Stimulated activated CD4-positive, alpha-beta T cell treated with anti-CD3 and anti-CD28 coated beads, Interleukin-12 subunit alpha, Interleukin-12 subunit beta, amount 100 ng/mL, for 24 hours (primary cell): ENCODE measurements at regions not wholly inside any gene's neighbourhood (a gene's known extent, or its start where the extent isn't known, plus 50 kb on each side); places are given as distances from the start of the nearest gene placed in this dataset.
"Not testable (repeated sequence)": the region's sequence is repeated elsewhere in the genome, so short reads cannot be mapped to it uniquely, and the experiment has no call there.

Source experiments
- DNase-seq, 2 experiments: peaks; one replicate each; pipeline ENCODE4 v3.0.0-alpha.2; 2020; ENCODE audit warnings: low read depth in 2 of 2

GRCh38 chr14:104230946-104231345 is 92.6 kb downstream of the KIF26A start:
- DNase-seq, result no peak

GRCh38 chr14:104232070-104232484 is 93.7 kb downstream of the KIF26A start:
- no peak for DNase-seq

DNA sequence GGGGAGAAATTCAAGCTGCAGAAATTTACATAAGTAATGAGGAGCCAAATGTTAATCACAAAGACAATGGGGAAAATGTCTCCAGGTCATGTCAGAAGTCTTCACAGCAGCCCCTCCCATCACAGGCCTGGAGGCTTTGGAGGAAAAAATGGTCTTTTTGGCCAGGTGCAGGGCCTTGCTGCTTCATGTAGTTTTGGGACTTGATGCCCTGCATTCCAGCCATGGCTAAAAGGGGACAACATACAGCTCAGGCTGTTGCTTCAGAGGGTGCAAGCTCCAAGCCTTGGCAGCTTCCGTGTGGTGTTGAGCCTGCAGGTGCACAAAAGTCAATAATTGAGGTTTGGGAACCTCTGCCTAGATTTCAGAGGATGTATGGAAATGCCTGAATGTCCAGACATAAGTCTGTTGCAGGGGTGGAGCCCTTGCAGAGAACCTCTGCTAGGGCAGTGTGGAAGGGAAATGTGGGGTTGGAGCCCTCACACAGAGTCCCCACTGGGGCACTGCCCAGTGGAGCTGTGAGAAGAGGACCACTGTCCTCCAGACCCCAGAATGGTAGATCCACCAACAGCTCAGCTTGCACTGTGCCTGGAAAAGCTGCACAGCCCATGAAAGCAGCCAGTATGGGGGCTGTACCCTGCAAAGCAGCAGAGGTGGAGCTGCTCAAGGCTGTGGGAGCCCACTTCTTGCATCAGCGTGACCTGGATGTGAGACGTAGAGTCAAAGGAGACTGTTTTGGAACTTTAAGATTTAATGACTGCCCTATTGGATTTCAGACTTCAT is 95.8 kb downstream of the KIF26A start:
- DNase-seq, result not testable (repeated sequence)

GRCh38 chr14:104235686-104236085 is 97.3 kb downstream of the KIF26A start:
- no peak for DNase-seq

DNA sequence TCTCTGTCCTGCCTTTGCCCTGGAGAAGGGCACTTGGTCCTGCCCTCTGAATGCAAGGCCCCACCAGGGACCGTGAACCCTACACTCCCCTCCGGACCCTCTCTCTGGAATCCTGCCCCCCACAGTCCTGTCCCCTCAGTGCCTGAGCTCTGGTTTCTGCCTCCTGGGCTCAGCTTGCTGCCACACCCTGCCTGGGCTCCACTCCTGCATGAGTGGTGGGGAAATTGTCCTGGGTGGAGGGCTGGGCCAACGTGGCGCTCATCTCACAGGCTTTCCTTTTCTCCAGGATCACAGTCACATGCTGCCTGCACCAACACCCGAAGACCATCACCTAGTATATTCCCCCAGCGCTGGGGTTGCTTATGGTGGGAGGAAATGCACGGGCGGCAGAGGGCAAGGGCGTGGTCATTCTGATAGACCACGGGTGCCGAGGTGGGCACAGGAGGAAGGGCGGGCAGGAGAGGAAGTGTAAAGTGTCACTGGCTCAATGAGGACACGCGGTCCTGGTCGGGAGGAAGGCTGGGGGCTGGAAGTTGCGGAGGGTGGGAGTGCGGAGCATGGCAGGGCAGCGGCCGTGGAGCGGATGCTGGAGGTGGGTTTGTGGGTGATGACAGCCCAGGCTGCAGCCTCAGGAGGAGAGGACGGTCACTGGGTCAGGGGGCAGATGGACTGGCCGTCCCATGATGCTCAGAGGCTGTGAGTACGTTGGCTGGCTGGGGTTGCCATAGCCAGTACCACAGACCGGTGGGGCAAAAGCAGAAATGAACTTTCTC is 99.5 kb downstream of the KIF26A start:
- DNase-seq, result no peak

DNA sequence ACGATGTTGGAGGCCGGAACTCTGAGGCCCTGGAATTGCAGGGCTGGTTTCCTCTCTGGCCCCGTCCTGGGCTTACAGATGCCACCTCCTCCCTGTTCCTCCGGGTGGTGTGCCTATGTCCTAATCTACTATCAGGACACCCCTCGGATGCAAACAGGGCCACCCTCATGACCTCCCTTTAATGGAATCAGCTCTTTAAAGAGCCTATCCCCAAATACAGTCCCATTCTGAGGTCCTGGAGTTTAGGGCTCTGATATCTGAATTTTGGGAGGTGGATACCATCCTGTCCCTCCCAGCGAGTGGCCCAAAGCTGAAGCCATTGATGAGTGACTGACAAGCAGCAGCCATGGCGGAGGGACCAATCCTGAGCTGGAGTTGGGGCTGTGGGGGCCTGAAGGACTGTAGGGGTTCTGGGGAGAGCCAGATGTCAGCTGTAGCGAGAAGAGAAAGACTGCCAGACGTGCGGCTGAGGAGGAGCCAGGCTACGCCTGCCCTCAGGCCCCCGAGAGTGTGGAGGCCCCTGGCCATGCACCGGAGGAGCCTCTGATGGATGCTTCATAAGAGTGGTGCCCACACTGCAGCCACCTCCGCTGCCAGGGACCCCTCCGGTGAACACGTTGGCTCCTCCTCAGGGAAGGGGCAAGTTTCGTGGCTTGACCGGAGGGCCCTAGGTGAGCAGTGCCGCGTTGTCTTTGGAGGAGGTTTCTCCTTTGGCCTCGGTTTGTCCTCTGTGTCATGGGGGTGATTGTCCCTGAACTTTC is 100.2 kb downstream of the KIF26A start:
- no peak for DNase-seq

GRCh38 chr14:104239185-104239775 is 100.9 kb downstream of the KIF26A start:
- DNase-seq, result no peak

GRCh38 chr14:104239861-104240301 is 101.5 kb downstream of the KIF26A start:
- no peak for DNase-seq

- no peak for DNase-seq
These were observed 102.2 kb downstream of the KIF26A start for GRCh38 chr14:104240434-104241157.

DNA sequence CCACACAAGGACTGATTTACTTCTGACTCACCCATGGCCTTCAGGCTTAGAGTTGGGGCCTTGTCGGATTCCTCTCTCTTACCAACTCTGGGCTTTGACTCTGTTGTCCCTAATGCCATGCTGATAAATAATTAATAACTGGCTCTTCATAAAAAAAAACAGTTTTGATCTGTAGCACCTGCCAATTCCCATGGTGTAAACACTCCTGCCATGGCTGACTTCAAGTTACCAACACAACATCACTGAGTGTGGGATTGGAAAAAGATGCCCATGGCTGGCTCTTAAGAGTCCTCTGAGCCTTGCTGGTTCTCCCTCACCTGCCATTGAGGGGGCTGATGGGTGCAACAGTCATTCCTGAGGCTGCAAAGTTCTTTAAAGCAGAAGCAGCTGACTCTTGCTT is 104.8 kb downstream of the KIF26A start:
- DNase-seq, result no peak

- DNase-seq, result no peak
These were observed 106.0 kb downstream of the KIF26A start for GRCh38 chr14:104244221-104245011.

GRCh38 chr14:104245075-104245474 is 106.7 kb downstream of the KIF26A start:
- DNase-seq, result no peak

DNA sequence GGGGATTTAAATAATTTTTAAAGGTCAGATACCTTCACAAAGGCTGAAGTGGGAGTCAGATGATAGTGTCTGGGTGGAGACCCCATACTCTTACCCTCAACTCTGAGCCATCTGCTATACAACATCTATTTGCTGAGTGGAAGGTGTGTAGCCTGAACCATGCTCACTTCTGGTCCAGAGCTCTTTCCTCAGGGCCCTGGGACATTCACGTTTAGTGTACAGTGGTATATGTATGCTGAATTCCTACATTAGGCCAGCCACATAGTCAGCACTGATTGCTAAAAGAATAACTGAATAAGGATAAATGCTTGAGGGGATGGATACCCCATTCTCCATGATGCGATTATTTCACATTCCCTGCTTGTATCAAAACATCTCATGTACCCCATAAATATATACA is 107.3 kb downstream of the KIF26A start:
- DNase-seq, result no peak

DNA sequence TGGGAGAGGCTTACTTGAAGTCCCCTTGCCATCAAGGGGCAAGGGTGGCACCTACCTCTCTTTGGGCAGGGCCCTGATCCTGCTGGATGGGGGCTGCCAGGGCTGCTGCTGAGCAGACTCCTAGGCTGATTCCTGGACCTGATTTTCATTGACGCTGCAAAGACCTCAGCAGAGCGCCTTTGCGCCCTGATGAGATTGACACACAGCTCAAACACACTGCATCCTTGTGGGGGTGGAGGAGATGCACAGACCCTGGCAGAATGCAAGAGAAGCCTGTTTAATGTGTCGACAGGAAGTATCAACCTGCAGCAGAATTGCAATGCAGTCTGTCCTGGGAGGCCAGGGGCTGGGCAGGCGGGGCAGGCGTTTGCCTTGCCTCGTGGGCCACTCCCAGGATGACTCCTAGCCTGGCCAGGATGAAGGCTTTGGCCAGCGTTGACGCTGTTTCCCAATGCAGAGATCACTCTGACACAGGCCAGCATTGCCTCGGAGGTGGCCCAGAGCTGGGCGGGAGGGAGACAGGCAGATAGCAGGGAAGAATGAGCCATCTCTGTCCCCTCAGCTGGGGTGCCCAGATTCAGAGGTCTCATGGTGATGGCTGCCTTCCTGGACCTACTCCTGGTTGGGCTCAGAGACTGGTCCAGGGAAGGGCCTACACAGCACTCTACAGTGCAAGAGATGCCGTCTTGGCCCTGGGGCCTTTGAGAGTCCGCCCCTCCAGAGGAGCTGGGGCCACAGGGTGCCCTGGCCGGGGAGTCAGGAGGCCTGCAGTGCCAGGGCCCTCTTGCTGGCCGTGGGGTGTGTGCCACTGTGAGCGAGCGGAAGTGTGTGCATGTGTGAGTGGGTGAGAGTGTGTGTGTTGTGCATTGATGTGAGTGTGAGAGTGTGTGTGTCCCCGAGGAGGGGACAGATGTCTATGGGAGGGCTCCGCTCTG is 108.3 kb downstream of the KIF26A start:
- no peak for DNase-seq

GRCh38 chr14:104247336-104248202 is 109.2 kb downstream of the KIF26A start:
- no peak for DNase-seq

- no peak for DNase-seq
These were observed 110.0 kb downstream of the KIF26A start for GRCh38 chr14:104248203-104249055.

- no peak for DNase-seq
These were observed 110.7 kb downstream of the KIF26A start for GRCh38 chr14:104249089-104249488.
